Cardiac muscle cell (in vitro differentiated cells and primary cell): ENCODE measurements at regions not wholly inside any gene's neighbourhood (a gene's known extent, or its start where the extent isn't known, plus 50 kb on each side); places are given as distances from the start of the nearest gene placed in this dataset.
"Not testable (repeated sequence)": the region's sequence is repeated elsewhere in the genome, so short reads cannot be mapped to it uniquely, and the experiment has no call there.

Experiments used
- DNase-seq, 2 donors: peaks; one replicate each; pipeline versions ENCODE4 v3.0.0 to v3.0.0-alpha.2; 2010 to 2017; ENCODE audit warnings: low read depth in 1 of 2, low spot score in 1 of 2
- H3K27ac ChIP-seq: fragments of 200-600 bp; sonication (generic); 2 replicates; pipeline ENCODE4 v1.5.1; 2016
- H3K27me3 ChIP-seq: fragments of 200-600 bp; sonication (generic); 2 replicates; pipeline ENCODE4 v1.6.0; 2016; ENCODE audit warnings: control low read depth
- H3K36me3 ChIP-seq: fragments of 200-600 bp; sonication (generic); 2 replicates; pipeline ENCODE4 v1.5.1; 2016; ENCODE audit warnings: control low read depth
- H3K4me1 ChIP-seq: fragments of 200-600 bp; sonication (generic); 2 replicates; pipeline ENCODE4 v1.8.1; 2017; ENCODE audit warnings: low read depth, mild to moderate bottlenecking, mixed run types
- H3K4me3 ChIP-seq: fragments of 200-600 bp; sonication (generic); 2 replicates; pipeline ENCODE4 v1.5.1; 2016; ENCODE audit warnings: mild to moderate bottlenecking
- H3K9me3 ChIP-seq: fragments of 200-600 bp; sonication (generic); 2 replicates; pipeline ENCODE4 v1.5.1; 2017; ENCODE audit warnings: low read depth, mild to moderate bottlenecking, control low read depth
- TF ChIP-seq, protein P1 (sequence below): IDR thresholded peaks from 2 replicates; pipeline ENCODE4 v1.5.1; 2012; ENCODE audit warnings: low read depth, mild to moderate bottlenecking, low read length

GRCh38 chr16:29290631-29291247 lies 115.8 kb downstream of the NPIPB11 start:
- Histone ChIP-seq H3K36me3 (no peaks in the 10 kb centered on the region), H3K4me3 (no peak overlapping the region), H3K27me3 (no peaks in the 10 kb centered on the region), H3K4me1 (peaks cover 14% of the 10 kb centered on the region), H3K27ac (peak overlapping the region; percentile 60), H3K9me3 (no peaks in the 10 kb centered on the region)
- TF ChIP-seq, protein P1, sequence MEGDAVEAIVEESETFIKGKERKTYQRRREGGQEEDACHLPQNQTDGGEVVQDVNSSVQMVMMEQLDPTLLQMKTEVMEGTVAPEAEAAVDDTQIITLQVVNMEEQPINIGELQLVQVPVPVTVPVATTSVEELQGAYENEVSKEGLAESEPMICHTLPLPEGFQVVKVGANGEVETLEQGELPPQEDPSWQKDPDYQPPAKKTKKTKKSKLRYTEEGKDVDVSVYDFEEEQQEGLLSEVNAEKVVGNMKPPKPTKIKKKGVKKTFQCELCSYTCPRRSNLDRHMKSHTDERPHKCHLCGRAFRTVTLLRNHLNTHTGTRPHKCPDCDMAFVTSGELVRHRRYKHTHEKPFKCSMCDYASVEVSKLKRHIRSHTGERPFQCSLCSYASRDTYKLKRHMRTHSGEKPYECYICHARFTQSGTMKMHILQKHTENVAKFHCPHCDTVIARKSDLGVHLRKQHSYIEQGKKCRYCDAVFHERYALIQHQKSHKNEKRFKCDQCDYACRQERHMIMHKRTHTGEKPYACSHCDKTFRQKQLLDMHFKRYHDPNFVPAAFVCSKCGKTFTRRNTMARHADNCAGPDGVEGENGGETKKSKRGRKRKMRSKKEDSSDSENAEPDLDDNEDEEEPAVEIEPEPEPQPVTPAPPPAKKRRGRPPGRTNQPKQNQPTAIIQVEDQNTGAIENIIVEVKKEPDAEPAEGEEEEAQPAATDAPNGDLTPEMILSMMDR, result no peak
- peak; percentile 84 to 94 for DNase-seq

GRCh38 chr16:29289516-29290239 lies 116.8 kb downstream of the NPIPB11 start:
- H3K27me3 ChIP-seq, H3K4me3 ChIP-seq, DNase-seq, H3K36me3 ChIP-seq, H3K9me3 ChIP-seq, H3K27ac ChIP-seq: not testable (repeated sequence)
- H3K4me1 ChIP-seq, result peaks cover 14% of the 10 kb centered on the region

- DNase-seq, result peak in 1 of 2 donors; percentile 64
- H3K27me3 ChIP-seq, H3K4me3 ChIP-seq, H3K9me3 ChIP-seq, H3K36me3 ChIP-seq, H3K27ac ChIP-seq: not testable (repeated sequence)
- peaks cover 14% of the 10 kb centered on the region for H3K4me1 ChIP-seq
Observed at GRCh38 chr16:29288711-29289474, 117.6 kb downstream of the NPIPB11 start.

DNA sequence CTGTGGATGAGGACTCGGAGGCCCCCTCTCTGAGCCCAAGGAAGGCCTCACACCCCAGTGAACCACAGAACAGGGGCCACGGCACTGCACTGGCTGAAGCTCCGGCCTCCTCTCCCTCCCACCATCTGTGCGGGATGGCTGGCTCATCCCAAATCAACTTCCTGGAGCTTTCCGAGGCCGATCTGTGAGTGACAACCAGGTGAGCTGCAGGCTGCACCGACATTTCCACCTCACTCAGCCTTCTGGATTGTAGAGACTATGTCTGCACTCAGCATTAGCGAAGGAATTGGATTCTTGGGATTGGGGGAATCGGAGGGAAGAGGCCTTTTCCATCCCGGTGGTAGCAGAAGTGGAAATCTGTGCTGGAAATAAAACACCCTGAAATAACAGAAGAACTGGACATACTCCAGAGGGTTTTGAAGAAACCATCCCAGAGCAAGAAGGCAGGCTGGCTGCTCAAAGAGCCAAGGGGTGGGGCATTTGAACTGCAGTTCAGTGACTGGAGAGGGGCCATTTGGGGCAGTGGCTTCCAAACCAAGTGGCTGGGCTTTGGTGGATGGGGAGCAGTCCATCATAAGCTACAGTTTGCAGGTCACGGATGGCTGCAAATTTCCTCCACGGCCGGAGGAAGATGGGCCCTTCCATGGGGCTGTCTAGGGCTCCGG lies 118.5 kb downstream of the NPIPB11 start:
- H3K27ac ChIP-seq, H3K36me3 ChIP-seq, H3K4me3 ChIP-seq, DNase-seq, H3K27me3 ChIP-seq, H3K9me3 ChIP-seq: not testable (repeated sequence)
- peaks cover 12% of the 10 kb centered on the region for H3K4me1 ChIP-seq

DNA sequence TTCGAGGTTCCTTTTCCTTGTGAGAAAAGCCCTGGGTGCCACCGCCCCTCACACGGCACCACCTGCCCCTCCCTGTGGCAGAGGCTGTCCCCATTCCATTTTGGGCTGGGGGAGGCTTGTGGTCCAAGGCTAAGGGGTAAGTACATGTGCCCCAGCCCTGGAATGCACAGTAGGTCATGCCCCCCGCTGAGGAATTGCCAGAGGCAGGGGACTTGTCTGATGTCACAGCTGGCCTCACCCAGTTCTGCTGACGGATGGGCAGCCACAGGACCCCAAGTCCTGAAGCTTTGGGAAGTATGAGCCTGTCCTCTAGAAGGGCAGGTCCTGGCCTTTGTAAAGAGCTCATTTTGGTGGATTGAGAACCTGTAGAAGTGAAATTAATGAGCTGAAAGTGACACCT lies 119.3 kb downstream of the NPIPB11 start:
- not testable (repeated sequence) for H3K27me3 ChIP-seq, H3K36me3 ChIP-seq, H3K9me3 ChIP-seq, H3K4me1 ChIP-seq, DNase-seq, H3K4me3 ChIP-seq, H3K27ac ChIP-seq

DNA sequence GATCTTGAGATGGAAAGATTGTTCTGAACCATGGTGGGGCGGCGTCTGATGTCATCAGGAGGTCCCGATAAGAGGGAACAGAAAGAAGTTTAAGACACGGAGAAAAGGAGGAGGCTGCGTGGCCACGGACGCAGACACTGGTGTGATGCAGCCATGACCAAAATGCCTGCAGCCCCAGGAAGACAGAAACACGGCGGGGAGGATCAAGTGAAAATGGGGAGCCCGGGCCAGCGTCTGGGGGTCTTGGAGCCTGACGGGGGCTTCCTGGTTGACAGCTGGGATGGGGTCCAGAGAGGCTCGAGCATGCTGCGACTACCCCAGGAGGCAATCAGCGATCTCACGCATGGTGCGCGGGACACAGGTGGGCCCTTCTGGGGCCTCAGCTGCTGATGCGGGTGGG lies 119.7 kb downstream of the NPIPB11 start:
- not testable (repeated sequence) for H3K4me1 ChIP-seq, H3K27ac ChIP-seq, H3K4me3 ChIP-seq, DNase-seq, H3K9me3 ChIP-seq, H3K36me3 ChIP-seq, H3K27me3 ChIP-seq

DNA sequence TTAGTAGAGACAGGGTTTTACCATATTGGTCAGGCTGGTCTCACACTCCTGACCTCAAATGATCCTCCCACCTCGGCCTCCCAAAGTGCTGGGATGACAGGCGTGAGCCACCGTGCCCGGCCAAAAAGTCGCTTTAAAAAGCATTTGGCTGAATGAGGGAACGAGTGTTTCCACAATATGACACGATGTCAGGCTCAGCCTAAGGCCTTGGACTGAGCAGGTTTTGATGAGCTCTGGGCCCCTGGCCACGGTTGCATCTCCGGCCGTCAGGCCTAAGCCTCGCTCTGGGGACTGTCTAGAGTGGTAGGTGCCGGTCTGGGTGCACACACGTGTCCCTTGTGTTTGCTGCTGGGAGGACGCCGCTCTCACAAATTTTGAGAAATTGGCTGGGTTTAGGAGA lies 120.3 kb downstream of the NPIPB11 start:
- not testable (repeated sequence) for H3K27ac ChIP-seq, H3K4me3 ChIP-seq, H3K36me3 ChIP-seq, H3K4me1 ChIP-seq, DNase-seq, H3K9me3 ChIP-seq, H3K27me3 ChIP-seq

DNA sequence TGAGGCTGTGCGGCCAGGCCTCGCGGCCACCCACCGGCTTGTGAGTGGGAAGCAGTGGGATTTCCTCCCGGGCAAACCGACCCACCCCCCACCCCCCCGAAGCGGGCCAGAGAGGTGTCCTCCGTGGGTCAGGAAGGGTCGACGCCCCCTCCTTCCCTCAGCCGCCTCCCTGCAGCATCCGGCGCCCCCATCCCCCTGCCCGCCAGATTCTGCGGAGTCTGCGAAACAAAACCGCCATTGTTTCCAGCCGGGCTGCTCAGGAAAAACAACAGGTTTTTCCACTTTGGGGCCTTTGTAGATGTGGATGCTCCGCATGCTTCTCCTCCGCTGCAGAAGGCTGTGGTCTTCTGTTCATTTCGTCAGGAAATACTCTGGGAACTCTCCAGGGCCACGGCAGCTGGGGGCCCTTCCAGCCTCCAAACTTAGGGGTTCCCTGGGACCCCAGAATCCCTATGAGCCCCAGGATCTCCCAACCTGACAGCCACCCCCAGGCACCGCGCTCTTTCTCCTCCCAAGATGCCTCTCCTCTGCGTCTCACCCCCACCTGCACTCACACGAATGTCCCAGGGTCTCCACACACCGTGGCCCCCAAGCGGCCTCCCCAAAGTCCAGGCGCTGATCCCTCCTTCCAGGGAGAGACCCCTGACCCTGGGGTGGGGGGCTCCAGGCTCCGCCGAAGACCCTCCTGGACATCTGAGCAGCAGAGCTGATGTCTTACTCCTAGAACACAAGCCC lies 121.2 kb downstream of the NPIPB11 start:
- not testable (repeated sequence) for H3K9me3 ChIP-seq, H3K27me3 ChIP-seq, H3K36me3 ChIP-seq, H3K27ac ChIP-seq, H3K4me3 ChIP-seq, H3K4me1 ChIP-seq
- DNase-seq, result peak in 1 of 2 donors; percentile 54

DNA sequence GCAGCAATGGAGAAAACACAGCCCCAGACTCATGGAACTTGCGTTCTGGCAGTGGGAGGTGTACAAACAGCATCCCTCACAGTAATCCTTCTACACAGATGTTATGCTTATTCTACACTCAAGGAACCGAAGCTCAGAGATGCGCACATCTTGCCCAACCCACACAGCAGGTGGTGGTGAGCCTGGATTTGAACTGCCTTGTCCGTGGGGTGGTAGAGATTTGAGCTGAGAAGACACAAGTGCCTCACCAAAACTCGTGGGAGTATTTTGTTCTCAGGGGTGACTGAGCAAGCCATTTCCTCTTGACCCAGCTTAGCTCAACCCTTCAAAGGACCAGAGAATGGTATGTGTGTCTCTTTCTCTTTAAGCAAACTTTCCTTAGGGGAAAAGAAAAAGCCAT lies 121.8 kb downstream of the NPIPB11 start:
- not testable (repeated sequence) for H3K9me3 ChIP-seq, H3K27me3 ChIP-seq, H3K27ac ChIP-seq

GRCh38 chr16:29284159-29284558 lies 122.4 kb downstream of the NPIPB11 start:
- H3K27me3 ChIP-seq, DNase-seq, H3K4me1 ChIP-seq, H3K27ac ChIP-seq, H3K4me3 ChIP-seq, H3K36me3 ChIP-seq, H3K9me3 ChIP-seq: not testable (repeated sequence)

More for the DNA sequence above, 121.8 kb downstream of the NPIPB11 start:
- not testable (repeated sequence) for H3K36me3 ChIP-seq, DNase-seq, H3K4me3 ChIP-seq, H3K4me1 ChIP-seq

GRCh38 chr16:29278097-29278871 lies 128.2 kb downstream of the NPIPB11 start:
- not testable (repeated sequence) for H3K9me3 ChIP-seq, H3K27me3 ChIP-seq, H3K4me3 ChIP-seq, DNase-seq, H3K4me1 ChIP-seq, H3K27ac ChIP-seq, H3K36me3 ChIP-seq
